OCI-LY7 (cell line): ENCODE measurements at regions not wholly inside any gene's neighbourhood (a gene's known extent, or its start where the extent isn't known, plus 50 kb on each side); places are given as distances from the start of the nearest gene placed in this dataset.

Experiments used
- CTCF ChIP-seq: fragments of 200-600 bp; sonication (generic); conservative IDR thresholded peaks from 2 replicates; pipeline ENCODE4 v1.5.1; 2014; ENCODE audit warnings: mild to moderate bottlenecking, antibody characterized with exemption, low read length, moderate library complexity, mixed read lengths
- EZH2phosphoT487 ChIP-seq: fragments of 200-600 bp; sonication (generic); IDR thresholded peaks from 2 replicates; pipeline ENCODE4 v1.6.1; 2018; ENCODE audit warnings: low read depth, borderline replicate concordance, mild to moderate bottlenecking, mixed run types, antibody characterized with exemption, low read length, moderate library complexity, mixed read lengths

DNA sequence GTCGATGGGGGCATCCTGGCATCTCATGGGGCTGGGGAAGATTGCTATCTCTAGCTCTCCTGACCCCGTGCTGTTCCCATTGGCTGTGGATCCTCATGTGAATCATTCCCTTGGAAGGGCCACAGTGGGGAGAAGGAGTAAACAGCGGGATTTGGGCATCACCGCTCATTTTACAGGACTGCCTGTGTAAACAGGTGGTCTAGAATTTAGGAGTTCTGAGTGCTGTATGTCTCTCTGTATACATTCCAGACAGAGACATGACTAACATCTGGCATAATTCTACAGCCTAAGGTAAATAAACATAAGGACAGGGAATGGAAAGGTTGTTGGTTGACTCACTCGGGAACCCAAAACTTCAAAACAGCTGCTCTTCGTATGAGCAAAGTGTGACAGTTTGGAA lies 92.7 kb downstream of the COPS8 start:
- no peak for TF ChIP-seq CTCF
- TF ChIP-seq EZH2phosphoT487 = no peak
